Left ventricle myocardium superior (tissue), 1 donor: ENCODE measurements at regions not wholly inside any gene's neighbourhood (a gene's known extent, or its start where the extent isn't known, plus 50 kb on each side); places are given as distances from the start of the nearest gene placed in this dataset.

Experiments used
- ATAC-seq: fragments of 200-7000 bp; cut with Tn5 transposase; one replicate; pipeline ENCODE4 v1.9.1; 2020; ENCODE audit warnings: mild to moderate bottlenecking, moderate library complexity
- DNase-seq: peaks from one replicate; pipeline ENCODE4 v3.0.0-alpha.2; 2020
- intact Hi-C: fragments of 100-400 bp; cut with micrococcal nuclease; formaldehyde crosslinking; loops from one replicate; pipeline ENCODE4 v1.11.0; 2022
- donor health status: DM: no; HTN: yes; CAD: no; lungs with severe emphysema.

DNA sequence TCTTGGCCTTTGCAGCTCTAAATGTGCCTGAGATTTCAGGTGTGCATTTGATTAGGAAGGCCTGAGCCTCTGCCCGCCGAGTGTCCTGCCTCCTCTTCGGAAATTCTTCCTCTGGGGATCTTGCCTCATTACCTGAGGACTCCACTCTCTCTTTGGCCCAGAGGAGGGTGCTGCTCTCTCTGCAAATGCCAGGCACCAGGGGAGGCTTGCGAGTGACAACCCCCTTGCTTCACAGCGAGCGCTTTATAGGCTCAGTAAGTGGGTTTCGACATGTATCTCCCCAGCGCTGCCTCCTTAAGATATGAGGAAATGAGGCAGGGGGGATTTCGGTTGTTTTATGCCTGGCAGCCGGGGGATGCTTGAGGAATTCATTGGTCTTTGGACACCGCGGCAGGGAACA lies 423.9 kb downstream of the GLRX3 start:
- ATAC-seq (no peak), DNase-seq (no peak)
- intact Hi-C loops = no loop called here

- no peak for DNase-seq
- ATAC-seq = no peak
- intact Hi-C loops = no loop called here
These were observed 424.4 kb downstream of the GLRX3 start for GRCh38 chr10:130560573-130560972.

- no peak for ATAC-seq
- no peak for DNase-seq
- intact Hi-C loops = no loop called here
These were observed 425.5 kb downstream of the GLRX3 start for GRCh38 chr10:130561681-130562080.

GRCh38 chr10:130567011-130567410 lies 430.8 kb downstream of the GLRX3 start:
- no peak for DNase-seq
- no peak for ATAC-seq

DNA sequence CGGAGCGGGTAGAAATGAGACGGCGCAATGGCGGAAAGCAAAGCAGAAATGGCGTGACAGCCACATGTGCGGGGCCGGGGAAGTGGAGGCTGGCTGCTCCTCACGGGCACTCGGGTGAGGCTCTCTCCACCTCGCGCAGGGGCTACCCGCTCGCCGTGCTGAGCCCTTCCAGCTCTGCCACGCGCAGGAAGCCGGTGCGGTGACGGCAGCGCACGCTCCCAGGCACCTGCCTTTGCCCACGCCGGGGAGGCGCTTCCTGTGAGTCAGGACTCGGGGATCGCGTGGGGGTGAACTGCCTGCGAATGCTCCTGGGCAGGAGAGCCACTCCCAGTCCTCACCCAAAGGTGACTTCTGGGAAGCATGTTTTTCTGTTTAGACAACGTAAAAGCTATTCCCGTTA lies 431.2 kb downstream of the GLRX3 start:
- DNase-seq (no peak), ATAC-seq (no peak)
- intact Hi-C loops = no loop called here

More at GRCh38 chr10:130567011-130567410, 430.8 kb downstream of the GLRX3 start:
- intact Hi-C loops = no loop called here

DNA sequence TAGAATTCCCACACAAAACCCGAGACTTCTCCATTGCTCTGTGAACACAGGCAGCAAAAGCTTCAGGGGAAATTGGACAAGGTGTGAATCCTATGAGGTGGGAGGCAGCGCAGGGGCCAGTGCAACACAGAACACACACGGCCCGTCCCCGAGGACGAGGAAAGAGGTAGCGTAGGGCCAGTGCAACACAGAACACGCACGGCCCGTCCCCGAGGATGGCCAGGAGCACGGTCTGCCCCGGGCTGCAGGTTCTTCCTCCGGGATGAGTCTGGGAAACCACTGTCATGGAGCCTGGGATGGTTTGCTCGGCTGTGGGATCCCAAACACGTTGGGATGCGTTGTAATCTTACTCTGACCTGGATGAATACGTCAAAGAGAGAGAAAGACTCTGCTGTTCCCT lies 432.1 kb downstream of the GLRX3 start:
- DNase-seq (no peak), ATAC-seq (no peak)
- intact Hi-C loops = no loop called here

DNA sequence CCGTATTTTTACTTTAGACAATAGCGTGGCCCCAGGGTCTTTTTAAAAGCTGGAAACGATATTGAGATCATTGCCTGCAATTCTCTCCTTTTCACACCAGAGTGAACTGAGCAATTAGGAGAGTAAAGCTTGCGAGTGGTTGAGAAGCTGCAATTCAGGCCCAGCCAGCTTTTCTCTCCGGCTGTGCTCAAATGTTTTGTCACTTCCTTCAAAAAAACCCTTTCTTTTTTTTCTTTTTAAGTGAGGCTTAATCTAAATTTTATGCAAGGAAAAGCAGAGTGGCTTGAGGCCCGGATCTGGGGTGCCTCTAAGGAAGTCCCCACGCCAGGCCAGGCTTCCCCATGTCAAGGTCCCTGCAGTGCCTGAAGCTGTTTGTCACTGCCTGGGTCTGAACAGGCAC lies 433.9 kb downstream of the GLRX3 start:
- DNase-seq = no peak
- no peak for ATAC-seq
- intact Hi-C loops = no loop called here

GRCh38 chr10:130571674-130572073 lies 435.5 kb downstream of the GLRX3 start:
- ATAC-seq (no peak), DNase-seq (no peak)
- intact Hi-C loops = no loop called here

DNA sequence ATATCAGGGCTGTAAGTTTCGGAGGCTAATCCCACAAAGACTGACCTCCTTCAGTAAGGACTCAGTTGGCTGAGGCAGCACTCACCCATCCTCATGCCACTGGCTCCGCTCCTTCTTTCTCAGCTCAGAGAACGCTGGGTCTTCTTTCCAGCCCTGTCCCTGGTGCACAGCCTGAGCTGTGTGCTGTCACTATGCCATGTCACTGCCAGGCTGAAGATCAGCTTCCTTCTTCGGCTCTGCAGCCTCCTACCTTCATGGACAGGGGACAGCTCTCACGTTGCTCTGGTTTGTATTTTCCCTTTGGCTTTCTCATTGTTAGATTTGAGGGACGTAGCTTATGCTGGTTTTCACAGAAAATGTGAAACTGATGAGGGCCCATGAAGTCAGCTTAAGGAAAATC lies 437.3 kb downstream of the GLRX3 start:
- DNase-seq = no peak
- intact Hi-C loops = no loop called here
- ATAC-seq = no peak

- intact Hi-C loops = no loop called here
- no peak for ATAC-seq
- DNase-seq = no peak
These were observed 439.6 kb downstream of the GLRX3 start for GRCh38 chr10:130575756-130576285.

- no peak for ATAC-seq
- intact Hi-C loops = no loop called here
- no peak for DNase-seq
These were observed 440.2 kb downstream of the GLRX3 start for GRCh38 chr10:130576427-130576826.

DNA sequence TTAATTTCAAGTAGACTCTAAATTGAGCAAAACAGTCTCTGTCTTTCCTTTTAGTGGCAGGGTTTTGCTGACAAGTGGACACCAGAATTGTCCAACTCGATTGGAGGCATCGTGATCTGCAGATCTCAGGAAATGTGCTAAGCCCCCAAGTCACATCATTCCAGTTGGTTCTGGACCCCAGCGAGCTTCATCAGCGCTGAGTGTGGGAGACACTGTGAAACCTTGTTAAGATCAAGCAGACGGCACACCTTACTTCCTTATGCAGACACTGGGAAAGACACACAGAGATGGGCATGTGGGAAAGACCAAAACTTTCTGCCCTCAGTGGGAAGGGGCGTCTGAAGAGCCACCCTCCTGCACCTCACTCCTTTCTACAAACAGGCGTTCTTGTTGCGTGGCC lies 440.8 kb downstream of the GLRX3 start:
- ATAC-seq = no peak
- DNase-seq = no peak
- intact Hi-C loops = no loop called here

- intact Hi-C loops = no loop called here
- ATAC-seq (no peak), DNase-seq (no peak)
These were observed 442.5 kb downstream of the GLRX3 start for GRCh38 chr10:130578532-130579289.

GRCh38 chr10:130579913-130580312 lies 443.7 kb downstream of the GLRX3 start:
- intact Hi-C loops = no loop called here
- no peak for DNase-seq
- no peak for ATAC-seq

GRCh38 chr10:130580975-130581374 lies 444.8 kb downstream of the GLRX3 start:
- DNase-seq = no peak
- intact Hi-C loops = no loop called here
- ATAC-seq = no peak

DNA sequence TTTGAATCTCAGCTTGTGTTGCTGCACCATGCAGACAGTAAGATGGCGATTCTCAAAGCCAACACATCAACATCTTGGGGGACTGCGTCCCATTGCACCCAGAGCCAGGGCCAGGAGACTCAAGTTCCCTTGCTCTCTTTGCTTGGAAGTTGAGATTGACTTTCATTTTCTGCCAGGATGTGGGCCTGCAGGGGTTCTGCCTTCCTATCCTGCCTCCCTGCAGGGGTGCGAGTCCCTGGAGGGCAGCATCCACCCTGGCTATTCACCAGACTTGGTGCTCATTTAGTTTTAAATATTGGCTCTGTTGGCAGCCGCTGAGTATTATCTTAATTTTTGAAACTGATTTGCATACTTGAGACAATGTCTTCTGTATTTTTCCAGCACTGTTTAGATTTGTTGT lies 451.5 kb downstream of the GLRX3 start:
- DNase-seq = no peak
- ATAC-seq = no peak
- intact Hi-C loops = no loop called here

- DNase-seq = no peak
- no peak for ATAC-seq
- intact Hi-C loops = no loop called here
These were observed 469.8 kb downstream of the GLRX3 start for GRCh38 chr10:130606001-130606405.

DNA sequence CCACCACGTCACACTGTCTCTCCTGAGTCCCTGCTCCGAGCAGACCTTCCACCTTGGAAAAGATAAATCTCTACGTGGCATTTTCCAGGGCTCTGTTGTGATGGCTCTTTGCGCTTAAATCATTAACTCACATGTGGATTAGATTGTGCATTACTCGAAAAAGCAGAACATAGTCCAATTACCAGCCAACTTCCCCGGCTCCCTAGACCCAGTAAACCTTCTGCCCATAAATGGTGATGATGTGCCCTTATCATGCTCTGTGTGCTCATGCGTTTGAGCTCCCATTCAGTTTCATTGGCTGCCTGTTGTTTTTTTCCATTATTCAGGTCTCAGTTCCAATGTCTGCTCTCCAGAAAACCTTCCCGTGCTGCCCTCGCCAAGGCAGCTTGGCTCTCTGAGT lies 471.2 kb downstream of the GLRX3 start:
- no peak for ATAC-seq
- intact Hi-C loops = no loop called here
- DNase-seq = no peak

GRCh38 chr10:130611239-130611638 lies 475.0 kb downstream of the GLRX3 start:
- no peak for DNase-seq
- intact Hi-C loops = no loop called here

GRCh38 chr10:130615457-130615856 lies 479.3 kb downstream of the GLRX3 start:
- ATAC-seq (no peak), DNase-seq (no peak)
- intact Hi-C loops = no loop called here

More at GRCh38 chr10:130611239-130611638, 475.0 kb downstream of the GLRX3 start:
- ATAC-seq = no peak

- no peak for DNase-seq
- ATAC-seq = no peak
- intact Hi-C loops = no loop called here
These were observed 481.8 kb downstream of the GLRX3 start for GRCh38 chr10:130617985-130618384.
